ENCODE measurements at regions not wholly inside any gene's neighbourhood (a gene's known extent, or its start where the extent isn't known, plus 50 kb on each side); places are given as distances from the start of the nearest gene placed in this dataset.

DNA sequence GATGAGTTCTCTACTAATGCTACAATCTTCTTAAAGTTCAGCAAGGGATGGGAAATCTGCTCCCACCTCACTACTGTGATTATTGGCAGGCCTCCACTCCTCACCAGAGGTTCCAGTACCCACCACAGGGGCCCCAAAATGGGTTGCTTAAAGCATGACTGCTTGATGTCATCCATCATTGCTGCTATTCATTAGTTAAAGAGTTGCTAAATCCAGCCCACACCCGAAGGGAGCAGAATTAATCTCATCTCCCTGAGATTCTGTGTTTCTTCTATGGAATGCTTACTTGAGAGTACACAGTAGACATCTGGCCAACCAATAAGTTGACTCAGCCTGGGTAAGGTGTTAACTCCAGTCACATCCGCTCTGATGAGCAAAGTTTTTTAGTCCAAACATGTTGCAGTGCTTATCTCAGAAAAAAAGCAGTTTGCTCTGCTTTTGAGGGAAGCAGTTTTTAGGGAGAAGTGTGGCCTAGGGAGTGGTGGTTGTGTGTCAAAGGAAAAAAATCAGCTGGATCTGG, 690.2 kb upstream of the POU3F3 start:
- no peak for DNase-seq

DNA sequence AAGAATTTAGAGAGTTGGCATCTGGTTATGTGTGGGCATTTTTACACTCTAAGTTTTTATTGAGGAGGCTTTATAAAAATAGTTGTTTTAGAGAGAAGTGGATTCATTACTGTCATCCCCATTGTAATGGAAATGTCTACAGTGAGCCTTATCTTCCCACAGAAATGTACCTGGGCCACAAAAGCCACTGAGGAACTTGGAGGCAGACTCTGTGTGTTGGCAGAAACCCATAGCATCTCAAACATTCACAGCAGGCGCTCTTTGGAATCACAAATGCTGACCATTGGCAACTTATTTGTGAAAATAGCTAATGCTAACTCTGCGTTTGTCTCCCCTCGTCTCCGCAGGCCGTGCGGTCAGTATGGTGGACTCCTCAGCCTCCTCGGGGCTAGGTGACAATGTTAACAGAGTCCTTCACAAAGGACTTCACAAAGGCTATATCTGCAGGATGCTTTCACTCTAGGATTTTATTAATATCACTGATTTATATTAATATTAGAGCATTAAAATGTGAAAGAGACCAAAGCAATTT, 689.1 kb upstream of the POU3F3 start:
- no peak for DNase-seq

GRCh38 chr2:104177179-104177578, 676.7 kb upstream of the POU3F3 start:
- no peak for DNase-seq

- DNase-seq = no peak
Measured at GRCh38 chr2:104179644-104180043, 674.3 kb upstream of the POU3F3 start.

GRCh38 chr2:104200533-104201168, 653.3 kb upstream of the POU3F3 start:
- DNase-seq = no peak

DNA sequence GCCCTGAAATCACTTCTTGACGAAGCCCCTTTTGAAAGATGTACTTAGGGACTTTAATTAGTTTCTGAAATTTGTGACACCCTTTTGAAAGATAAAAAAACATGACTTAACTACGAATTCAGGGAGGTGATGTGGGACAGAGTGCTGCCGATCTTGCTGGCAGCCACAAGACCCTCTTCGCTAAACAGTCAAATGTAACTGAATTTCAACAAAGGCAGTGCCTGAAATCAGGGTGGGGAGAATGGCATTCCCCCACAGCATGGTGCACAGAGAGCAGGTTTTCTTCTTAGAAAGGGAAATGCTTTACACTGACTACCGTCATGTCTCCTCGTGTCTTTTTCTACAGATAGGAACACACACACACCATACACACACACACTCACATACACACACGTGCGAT, 640.2 kb upstream of the POU3F3 start:
- DNase-seq = no peak

DNA sequence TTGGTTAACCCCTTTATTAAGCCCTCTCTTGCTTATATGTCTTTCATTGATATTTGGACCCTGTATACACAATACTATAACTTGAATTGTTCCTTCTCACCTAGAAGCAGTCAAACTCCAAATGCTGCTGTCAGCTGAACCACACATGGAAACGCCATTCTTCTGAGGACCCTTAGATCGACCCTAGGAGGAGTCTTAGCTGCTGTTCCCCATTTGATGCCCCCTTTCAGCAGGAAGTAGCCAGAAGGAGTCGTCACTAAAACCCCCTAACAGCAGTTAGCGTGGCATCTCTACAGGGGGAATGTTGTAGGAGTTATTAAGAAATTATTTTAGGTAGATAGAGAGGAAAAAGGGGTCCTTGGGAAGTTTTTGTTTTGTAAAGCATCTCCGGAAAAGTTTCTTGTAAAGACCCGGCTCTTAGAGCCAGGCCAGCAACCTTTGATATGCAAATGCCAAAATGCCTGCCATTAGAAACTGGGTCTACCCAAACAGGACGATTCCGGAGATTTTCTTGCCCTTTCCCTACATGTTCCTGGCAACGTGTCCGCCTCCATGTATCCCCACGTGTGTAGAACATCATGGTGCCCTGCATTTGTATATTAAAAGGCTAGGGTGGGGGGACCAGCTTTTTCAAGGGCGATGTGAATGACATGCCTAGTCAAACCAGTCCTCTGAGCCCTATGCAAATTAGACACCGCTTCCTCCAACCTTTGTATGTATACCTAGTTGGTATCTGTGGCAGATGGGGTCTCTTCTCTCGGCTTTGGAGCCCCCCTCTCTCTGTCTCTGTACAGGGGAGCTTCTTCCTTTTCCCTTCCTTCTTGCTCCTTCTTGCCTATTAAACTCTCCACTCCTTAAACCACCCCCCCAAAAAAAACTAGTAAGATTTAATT, 638.4 kb upstream of the POU3F3 start:
- no peak for DNase-seq

DNA sequence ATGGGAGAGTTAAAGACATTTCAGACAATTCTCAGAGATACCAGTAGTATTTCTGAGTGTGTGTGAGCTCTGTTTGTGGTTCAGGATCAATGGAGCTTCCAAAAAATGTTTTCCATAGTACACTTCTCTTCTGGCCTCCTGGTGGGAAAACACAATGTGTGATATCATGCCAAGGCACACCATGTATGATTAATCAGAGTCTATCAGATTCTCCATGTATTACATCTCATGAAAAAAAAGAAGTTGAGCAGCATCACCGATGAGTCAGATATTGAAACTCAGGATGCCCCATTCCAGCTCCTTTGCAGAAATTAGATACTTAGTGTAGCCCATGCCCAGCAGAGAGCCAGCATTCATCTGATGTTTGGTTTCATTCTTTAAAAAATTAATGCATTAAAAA, 620.3 kb upstream of the POU3F3 start:
- DNase-seq = no peak

DNA sequence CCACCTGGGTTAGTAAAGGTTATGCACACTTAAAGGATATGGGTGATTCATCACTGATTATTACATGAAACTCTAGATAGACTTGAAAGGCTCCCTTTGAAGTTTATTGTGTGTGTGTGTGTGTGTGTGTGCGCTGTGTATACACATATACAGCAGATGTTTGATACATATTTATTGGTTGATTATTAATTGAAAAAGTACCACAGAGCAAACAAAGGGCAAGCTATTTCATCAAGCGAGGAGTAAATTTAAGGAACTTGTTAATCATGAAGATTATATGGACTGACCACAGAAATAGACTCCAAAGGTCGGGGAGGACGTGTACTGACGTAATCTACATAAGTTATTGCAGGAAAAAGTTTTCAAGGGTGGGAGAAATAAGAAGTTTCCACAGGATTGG, 617.4 kb upstream of the POU3F3 start:
- no peak for DNase-seq

- DNase-seq = no peak
Measured at GRCh38 chr2:104240984-104241383, 612.9 kb upstream of the POU3F3 start.

- DNase-seq = no peak
Measured at GRCh38 chr2:104249629-104250028, 604.3 kb upstream of the POU3F3 start.

GRCh38 chr2:104250635-104251034, 603.3 kb upstream of the POU3F3 start:
- DNase-seq = no peak

DNA sequence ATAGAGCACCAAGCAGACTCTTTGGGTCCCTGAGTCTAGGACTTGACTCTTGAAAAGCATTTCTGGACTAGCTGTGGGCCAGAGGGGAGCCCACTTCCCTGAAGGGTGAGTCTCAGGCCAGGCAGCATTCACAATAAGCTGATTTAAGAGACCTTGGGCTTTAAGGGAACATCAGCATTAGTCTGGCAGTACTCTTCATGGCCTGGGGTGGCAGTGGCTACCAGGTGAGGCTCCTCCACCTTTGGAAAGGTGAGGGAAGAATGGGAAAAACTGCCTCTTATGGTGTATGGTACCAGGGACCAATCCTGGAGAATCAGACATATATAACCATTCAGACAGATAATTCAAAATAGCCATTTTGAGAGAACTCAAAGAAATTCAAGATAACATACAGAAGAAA, 599.9 kb upstream of the POU3F3 start:
- no peak for DNase-seq

DNA sequence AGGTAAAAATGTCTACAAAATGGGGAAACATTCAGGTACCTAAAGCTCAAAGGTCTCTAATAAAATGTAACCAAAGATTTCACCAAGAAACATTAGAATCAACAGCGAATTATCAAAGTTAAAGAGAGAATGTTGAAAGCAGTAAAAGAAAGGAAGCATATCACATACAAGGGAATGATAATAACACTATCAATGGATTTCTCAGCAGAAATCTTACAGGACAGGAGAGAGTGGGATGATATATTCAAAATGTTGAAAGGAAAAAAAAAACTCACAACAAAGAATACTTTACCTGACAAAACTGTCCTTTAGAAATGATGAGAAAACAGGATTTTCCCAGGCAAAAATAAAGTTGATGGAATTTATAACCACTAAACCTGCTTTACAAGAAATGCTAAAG, 591.2 kb upstream of the POU3F3 start:
- DNase-seq = no peak

DNA sequence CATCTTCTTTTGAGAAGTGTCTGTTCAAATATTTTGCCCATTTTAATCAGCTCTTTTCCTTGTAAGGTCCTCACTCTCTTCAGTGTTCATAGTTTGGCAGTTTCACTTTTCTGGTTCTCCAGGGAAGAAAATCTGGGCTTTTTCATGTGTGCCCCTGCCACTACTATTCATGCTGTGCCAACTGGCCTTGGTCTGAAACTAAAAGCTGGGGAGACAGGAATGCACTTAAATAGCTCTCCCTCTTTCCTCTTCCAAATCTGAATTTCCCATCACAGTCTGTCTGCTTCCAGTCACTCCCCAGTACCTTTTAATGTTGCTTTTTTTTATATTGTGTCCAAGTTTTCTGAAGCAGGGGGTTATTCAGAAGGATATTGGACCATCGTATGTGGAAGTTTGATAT, 574.3 kb upstream of the POU3F3 start:
- no peak for DNase-seq

GRCh38 chr2:104280216-104280615, 573.7 kb upstream of the POU3F3 start:
- DNase-seq = no peak

DNA sequence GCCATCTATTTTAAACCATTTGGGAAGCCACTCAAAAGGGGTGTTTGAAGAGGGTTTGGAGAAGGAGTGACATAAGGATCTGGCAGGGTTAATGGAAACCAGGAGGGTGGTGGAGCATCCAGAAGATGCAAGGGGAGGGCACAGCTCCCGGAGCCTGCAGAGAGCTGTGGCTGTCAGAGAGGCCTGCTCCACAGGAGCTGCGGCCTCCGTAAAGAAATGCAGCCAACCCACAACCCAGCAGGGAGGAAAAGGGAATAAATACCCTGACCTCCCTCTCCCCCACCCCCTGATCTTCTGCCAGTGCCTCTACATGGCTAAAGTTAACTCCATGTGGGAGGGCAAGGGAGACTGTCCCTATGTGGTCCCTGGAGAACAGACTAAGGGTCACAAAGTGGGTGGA, 567.1 kb upstream of the POU3F3 start:
- DNase-seq = peak; percentile 13

GRCh38 chr2:104289651-104290565, 564.0 kb upstream of the POU3F3 start:
- no peak for DNase-seq

- no peak for DNase-seq
Measured at GRCh38 chr2:104290566-104290891, 563.4 kb upstream of the POU3F3 start.

DNA sequence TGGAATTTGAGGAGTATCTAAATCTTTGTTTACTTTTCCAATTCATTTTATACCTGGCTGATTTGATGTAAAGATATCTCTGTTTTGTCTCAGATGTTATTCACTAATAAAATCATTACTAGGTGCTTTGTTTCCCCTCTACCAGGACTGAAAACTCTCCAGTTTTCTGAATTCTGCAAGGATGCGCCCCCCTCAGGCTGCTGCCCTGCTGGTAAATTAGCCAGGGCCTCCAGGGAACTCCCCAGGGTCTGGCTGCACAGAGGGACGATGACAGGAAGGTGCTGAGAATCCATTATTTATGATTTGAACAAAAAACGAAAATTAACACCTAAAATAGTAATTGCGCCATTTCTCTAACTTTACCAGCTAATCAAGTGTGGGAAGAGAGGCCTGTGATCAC, 541.2 kb upstream of the POU3F3 start:
- DNase-seq = no peak

DNA sequence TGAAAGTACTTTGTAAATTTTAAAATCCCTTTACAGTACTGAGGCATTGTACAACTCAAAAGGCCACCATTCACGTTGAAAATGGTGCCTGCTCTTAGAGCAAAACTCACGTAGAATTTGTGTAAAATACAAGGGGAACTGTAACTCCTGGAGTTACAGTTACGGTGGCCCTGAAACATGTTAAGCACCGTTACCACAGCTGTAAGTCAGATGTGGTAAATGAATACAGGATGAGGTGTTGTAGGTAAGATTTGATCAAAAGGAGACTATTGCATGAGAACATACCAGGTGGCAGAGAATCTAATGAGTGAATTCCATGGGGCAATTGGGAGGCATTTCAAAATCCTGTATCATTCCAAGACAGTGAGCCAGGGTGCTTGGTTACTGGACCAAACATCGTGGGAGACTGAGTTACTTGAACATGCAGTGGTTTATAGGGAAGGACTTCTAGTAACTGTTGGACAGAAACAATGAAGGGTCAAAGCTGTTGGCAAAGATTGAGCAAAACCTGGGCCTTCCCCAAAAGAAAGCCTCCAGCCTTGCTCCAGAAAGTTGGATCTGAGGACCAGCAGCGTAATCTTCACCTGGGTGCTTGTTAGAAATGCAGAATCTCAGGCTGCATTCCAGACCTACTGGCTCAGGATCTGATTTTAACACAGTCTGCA, 535.8 kb upstream of the POU3F3 start:
- no peak for DNase-seq
